GM13977 (cell line): ENCODE measurements at regions not wholly inside any gene's neighbourhood (a gene's known extent, or its start where the extent isn't known, plus 50 kb on each side); places are given as distances from the start of the nearest gene placed in this dataset.

Experiments used
- DNase-seq: peaks from one replicate; pipeline ENCODE4 v3.0.0; 2012; ENCODE audit warnings: low spot score
- in situ Hi-C: fragments of 300-500 bp; cut with MboI; formaldehyde crosslinking; loops from one replicate; pipeline ENCODE4 v1.12.0; 2022; ENCODE audit warnings: low sequenced_read_pairs, low pct_unique_long_range_greater_than_20kb, mixed read lengths, inconsistent platforms; ENCODE audit not compliant: unreplicated experiment
- TF ChIP-seq, protein P1 (sequence below): IDR thresholded peaks from 2 replicates; pipeline ENCODE4 v1.5.1; 2012; ENCODE audit warnings: mild to moderate bottlenecking, control low read depth; ENCODE audit not compliant: insufficient read depth; ENCODE audit errors: extremely low read depth, missing control alignments

- in situ Hi-C loops, result no loop called here
- DNase-seq, result no peak
- TF ChIP-seq, protein P1, sequence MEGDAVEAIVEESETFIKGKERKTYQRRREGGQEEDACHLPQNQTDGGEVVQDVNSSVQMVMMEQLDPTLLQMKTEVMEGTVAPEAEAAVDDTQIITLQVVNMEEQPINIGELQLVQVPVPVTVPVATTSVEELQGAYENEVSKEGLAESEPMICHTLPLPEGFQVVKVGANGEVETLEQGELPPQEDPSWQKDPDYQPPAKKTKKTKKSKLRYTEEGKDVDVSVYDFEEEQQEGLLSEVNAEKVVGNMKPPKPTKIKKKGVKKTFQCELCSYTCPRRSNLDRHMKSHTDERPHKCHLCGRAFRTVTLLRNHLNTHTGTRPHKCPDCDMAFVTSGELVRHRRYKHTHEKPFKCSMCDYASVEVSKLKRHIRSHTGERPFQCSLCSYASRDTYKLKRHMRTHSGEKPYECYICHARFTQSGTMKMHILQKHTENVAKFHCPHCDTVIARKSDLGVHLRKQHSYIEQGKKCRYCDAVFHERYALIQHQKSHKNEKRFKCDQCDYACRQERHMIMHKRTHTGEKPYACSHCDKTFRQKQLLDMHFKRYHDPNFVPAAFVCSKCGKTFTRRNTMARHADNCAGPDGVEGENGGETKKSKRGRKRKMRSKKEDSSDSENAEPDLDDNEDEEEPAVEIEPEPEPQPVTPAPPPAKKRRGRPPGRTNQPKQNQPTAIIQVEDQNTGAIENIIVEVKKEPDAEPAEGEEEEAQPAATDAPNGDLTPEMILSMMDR, result no peak
Measured at GRCh38 chr16:63806794-63807506, 1314.9 kb downstream of the CDH11 start.

GRCh38 chr16:63804126-63804525 is 1317.7 kb downstream of the CDH11 start:
- TF ChIP-seq, protein P1, result no peak
- in situ Hi-C loops, result no loop called here
- DNase-seq, result no peak

DNA sequence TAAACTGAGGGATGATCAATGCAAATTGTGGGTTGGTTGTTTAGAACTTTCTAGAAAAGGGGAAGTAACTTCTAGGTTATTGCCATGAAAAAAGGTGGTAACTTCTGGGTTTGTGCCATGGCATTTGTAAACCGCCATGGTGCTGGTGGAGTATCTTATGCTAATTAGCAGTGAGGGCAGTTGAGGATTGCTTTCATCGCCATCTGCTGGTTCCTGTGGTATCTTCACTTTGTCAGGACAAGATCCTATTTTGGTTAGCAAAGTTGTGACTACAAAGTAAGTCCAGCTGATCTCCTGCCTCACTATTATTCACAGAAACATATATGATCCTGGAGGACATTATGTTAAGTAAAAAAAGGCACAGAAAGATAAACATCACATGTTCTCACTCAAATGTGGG is 1332.3 kb downstream of the CDH11 start:
- in situ Hi-C loops, result no loop called here
- TF ChIP-seq, protein P1, result no peak
- DNase-seq, result no peak

DNA sequence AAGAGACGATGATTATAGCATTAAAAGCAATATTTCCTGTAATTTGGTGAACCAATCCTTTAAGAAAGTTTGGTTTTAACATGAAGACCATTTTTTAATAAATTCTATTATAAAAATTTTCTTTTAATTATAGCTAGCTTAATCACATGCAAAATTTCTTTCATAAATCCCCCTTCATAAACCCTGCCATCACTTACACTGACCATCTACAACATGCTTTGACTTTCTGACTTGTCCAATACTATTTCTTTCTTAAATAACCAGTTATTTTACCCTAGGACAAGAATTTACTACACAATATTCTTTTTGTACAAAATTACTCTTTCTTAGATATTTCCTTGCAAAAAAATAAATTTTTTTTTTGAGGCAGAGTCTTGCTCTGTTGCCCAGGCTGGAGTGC is 1334.8 kb downstream of the CDH11 start:
- no peak for DNase-seq
- in situ Hi-C loops, result no loop called here
- TF ChIP-seq, protein P1, result no peak

- in situ Hi-C loops, result no loop called here
- DNase-seq, result no peak
- TF ChIP-seq, protein P1, result no peak
Measured at GRCh38 chr16:63785170-63785569, 1336.7 kb downstream of the CDH11 start.

DNA sequence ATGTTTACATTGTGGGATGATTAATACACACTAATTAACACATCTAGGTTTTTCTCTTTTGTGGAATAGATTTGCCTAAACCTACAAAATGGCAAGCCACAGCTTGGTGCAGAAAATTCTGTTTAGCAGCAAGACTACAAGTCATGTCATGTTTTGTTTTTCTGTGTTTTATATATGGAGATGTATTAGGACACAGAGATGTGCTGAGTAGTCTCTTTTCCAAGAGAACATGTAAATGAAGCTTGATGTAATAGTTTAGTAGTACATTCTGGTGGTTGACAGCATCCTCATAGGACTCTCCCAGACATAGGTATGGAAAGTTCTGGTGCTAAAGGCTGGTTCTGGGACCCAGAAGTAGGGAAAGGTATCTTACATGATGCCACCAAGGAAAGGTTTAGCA is 1345.4 kb downstream of the CDH11 start:
- TF ChIP-seq, protein P1, result no peak

More for the DNA sequence above, 1345.4 kb downstream of the CDH11 start:
- in situ Hi-C loops, result no loop called here
- no peak for DNase-seq
